Neuron (in vitro differentiated cells): ENCODE measurements at regions not wholly inside any gene's neighbourhood (a gene's known extent, or its start where the extent isn't known, plus 50 kb on each side); places are given as distances from the start of the nearest gene placed in this dataset.

ENCODE experiments used
- H2AFZ ChIP-seq: one replicate; pipeline ENCODE4 v1.6.1; 2013; ENCODE audit warnings: low read depth, mild to moderate bottlenecking, inconsistent platforms, low read length, moderate library complexity
- H3K27me3 ChIP-seq: one replicate; pipeline ENCODE4 v1.6.1; 2013; ENCODE audit warnings: low read length; ENCODE audit not compliant: insufficient read depth
- H3K36me3 ChIP-seq: one replicate; pipeline ENCODE4 v1.6.1; 2013; ENCODE audit warnings: low read length; ENCODE audit not compliant: insufficient read depth
- H3K4me1 ChIP-seq: one replicate; pipeline ENCODE4 v1.6.1; 2013; ENCODE audit warnings: low read length; ENCODE audit not compliant: insufficient read depth
- H3K4me3 ChIP-seq: 2 replicates; pipeline ENCODE4 v1.5.1; 2013; ENCODE audit warnings: mild to moderate bottlenecking, low read length, moderate library complexity
- H3K9me3 ChIP-seq: one replicate; pipeline ENCODE4 v1.6.1; 2013; ENCODE audit warnings: low read length

DNA sequence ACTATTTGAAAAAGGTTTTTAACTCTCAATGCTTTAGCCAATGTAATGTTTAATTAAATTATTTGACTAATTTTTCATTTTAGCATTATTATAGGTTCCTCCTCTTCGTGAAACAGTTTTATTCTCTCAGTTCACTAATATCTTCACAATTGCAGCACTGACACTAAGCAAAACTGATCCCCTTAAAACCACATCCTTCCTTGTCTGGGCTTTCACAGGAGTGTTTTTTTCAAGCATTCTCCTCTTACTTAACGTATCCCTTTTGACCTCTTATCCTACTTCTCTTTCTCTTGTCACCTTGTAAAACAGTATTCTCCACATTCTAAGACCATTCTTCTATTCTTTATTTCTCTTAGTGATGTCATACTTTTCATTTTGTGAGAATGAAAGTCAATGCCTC is 112.8 kb downstream of the DSC3 start:
- Histone ChIP-seq H3K4me3 (no peak overlapping the region), H2AFZ (no peak overlapping the region), H3K4me1 (peaks cover 6% of the 10 kb centered on the region), H3K27me3 (no peaks in the 10 kb centered on the region), H3K9me3 (no peaks in the 10 kb centered on the region), H3K36me3 (no peaks in the 10 kb centered on the region)

DNA sequence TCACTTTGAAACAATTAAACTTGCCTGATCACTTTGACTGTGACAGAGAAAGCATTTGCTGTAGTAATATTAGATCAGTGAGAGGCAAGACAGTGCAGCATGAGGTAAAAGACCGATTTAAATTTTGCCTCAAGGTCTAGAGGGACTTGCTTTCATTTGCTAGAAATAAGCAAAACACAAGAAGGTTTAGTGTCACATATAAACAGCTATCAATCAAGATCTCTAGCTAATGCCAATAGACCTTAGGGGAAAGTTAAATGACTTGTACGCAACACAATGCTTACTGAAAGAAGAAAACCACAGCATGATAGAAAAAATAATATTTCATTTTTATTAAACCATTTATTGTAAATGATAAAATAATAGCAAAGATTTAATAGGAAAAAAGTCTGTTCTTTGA is 113.5 kb downstream of the DSC3 start:
- Histone ChIP-seq H3K27me3 (no peaks in the 10 kb centered on the region), H3K4me1 (peaks cover 6% of the 10 kb centered on the region), H3K36me3 (no peaks in the 10 kb centered on the region), H3K9me3 (no peaks in the 10 kb centered on the region), H3K4me3 (no peak overlapping the region), H2AFZ (no peak overlapping the region)

DNA sequence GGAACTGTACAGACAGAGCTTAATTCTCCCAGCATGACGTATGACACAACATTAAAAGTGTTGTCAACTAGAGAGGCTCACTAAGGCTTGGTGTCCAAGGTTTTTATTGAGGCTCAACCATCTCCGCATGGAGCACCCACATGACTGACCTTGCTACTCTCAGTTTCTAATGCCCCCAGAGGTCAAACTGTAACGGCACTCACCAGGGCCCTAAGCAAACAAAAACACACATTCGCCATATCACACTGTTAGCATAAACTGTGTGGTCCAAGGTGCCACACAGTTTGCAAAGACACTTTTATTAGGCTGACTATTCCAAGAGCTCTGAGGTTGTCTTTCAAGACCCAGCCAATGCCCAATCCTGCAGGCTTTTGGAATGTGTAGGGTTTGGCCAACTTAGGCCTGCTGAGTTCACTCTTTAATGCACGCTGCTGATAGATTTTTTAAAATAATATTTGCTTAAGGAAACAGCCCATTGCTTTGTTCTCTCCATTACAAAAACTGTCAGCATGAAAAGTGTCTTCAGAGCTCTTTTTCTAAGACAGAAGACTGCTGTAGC is 114.9 kb downstream of the DSC3 start:
- Histone ChIP-seq H3K9me3 (no peaks in the 10 kb centered on the region), H3K36me3 (no peaks in the 10 kb centered on the region), H3K4me1 (peaks cover 6% of the 10 kb centered on the region), H3K4me3 (no peak overlapping the region), H3K27me3 (no peaks in the 10 kb centered on the region), H2AFZ (no peak overlapping the region)

DNA sequence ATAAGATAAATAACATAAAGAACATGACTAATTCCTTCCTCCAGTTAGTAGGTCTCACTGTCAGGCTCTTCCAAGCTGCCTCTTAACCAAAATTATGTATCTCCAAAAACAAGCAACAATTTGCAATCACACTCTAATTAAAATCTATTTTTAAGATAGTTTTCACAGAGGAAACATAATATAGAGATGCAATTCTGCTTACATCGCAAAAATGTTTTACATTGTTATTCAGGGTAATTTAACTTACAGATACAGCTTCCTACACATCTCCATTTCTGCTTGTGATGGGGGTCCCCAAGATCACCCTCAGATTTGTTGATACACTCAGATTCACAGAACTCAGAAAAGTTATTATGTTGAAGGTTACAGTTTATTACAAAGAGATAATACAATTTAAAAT is 115.5 kb downstream of the DSC3 start:
- Histone ChIP-seq H3K4me1 (peaks cover 6% of the 10 kb centered on the region), H3K27me3 (no peaks in the 10 kb centered on the region), H3K4me3 (no peak overlapping the region), H2AFZ (no peak overlapping the region), H3K36me3 (no peaks in the 10 kb centered on the region), H3K9me3 (no peaks in the 10 kb centered on the region)

DNA sequence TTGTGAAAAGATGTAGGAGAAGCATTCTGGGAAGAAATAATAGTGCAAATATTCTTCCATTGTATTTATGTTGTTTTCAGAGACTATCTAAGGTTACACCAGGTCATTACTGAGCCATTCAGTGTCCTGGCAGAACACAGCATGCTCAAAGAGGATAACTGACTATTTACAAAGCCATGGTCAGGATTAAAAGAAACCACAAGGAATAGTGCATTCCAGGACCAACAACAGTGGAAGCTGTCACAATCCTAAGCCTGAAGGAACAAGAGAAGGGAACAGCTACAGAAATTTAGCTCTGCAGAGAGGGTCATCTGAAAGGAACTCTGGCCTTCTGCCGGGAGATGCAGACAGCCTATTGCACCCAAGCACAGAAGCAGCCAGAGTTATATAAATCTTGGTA is 116.7 kb downstream of the DSC3 start:
- H3K4me3 ChIP-seq = no peak overlapping the region
- no peak overlapping the region for H2AFZ ChIP-seq
- H3K27me3 ChIP-seq = no peaks in the 10 kb centered on the region
- H3K4me1 ChIP-seq = peaks cover 6% of the 10 kb centered on the region
- no peaks in the 10 kb centered on the region for H3K9me3 ChIP-seq
- no peaks in the 10 kb centered on the region for H3K36me3 ChIP-seq

DNA sequence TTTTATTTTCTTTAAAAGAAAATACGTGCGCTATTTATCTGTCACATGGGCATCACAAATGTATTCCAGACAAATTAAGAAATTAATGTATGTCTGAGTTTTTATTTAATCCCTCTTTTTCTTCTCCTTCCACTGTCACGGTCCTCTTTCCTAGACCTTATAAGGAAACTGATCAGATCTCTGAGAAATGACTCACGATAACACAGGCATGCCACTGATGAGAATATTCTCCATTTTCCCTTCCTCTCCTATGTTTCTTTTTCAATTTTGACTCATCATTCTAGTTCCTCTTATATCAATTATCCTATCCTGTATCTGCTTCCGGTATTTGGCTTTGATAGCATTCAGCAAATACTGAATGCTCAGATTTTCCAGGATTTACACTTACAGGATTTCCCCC is 121.8 kb downstream of the DSC3 start:
- H3K27me3 ChIP-seq = no peaks in the 10 kb centered on the region
- H3K9me3 ChIP-seq = no peaks in the 10 kb centered on the region
- no peak overlapping the region for H3K4me3 ChIP-seq
- peaks cover 3% of the 10 kb centered on the region for H3K4me1 ChIP-seq
- H3K36me3 ChIP-seq = no peaks in the 10 kb centered on the region
- no peak overlapping the region for H2AFZ ChIP-seq

DNA sequence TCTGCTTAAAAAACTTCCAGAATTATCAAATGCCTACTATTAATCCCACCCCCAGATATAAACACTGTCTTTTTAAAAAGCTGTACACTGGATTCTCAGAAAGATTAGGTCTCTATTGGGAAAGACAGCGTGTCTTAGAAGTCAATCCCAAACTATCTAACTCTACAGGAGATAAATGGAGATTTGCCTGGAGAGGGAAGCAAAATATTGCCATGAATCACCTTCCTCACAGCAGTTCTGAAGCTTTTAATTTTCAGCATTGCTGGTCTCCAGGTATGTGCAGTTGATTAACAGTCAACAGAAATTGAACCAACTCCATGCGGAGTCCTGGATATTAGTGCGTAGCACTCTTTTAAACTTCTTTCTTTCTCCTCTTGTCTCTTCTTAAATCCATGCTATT is 122.2 kb downstream of the DSC3 start:
- no peaks in the 10 kb centered on the region for H3K4me1 ChIP-seq
- H2AFZ ChIP-seq = no peak overlapping the region
- no peaks in the 10 kb centered on the region for H3K9me3 ChIP-seq
- no peaks in the 10 kb centered on the region for H3K27me3 ChIP-seq
- H3K4me3 ChIP-seq = no peak overlapping the region
- no peaks in the 10 kb centered on the region for H3K36me3 ChIP-seq

DNA sequence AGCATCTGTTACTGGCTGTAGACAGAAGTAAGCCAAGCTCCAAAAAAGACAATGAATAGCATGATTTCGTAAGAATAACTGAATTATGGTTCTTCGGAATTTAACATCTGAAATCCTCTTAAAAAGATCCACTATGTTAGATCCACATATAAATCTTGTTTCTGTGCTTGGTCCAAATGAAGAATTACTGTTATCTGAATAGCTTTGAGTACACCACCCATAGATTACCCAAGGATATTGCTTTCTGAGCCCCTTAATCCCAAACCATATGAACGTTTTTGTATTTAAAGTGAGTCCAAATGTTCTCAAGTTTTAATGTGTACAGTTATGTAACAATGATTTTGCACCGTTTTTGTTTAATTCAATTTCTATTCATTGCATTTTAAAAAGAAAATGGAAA is 124.9 kb downstream of the DSC3 start:
- Histone ChIP-seq H3K36me3 (no peaks in the 10 kb centered on the region), H3K9me3 (no peaks in the 10 kb centered on the region), H2AFZ (no peak overlapping the region), H3K4me3 (no peak overlapping the region), H3K27me3 (no peaks in the 10 kb centered on the region), H3K4me1 (no peaks in the 10 kb centered on the region)

DNA sequence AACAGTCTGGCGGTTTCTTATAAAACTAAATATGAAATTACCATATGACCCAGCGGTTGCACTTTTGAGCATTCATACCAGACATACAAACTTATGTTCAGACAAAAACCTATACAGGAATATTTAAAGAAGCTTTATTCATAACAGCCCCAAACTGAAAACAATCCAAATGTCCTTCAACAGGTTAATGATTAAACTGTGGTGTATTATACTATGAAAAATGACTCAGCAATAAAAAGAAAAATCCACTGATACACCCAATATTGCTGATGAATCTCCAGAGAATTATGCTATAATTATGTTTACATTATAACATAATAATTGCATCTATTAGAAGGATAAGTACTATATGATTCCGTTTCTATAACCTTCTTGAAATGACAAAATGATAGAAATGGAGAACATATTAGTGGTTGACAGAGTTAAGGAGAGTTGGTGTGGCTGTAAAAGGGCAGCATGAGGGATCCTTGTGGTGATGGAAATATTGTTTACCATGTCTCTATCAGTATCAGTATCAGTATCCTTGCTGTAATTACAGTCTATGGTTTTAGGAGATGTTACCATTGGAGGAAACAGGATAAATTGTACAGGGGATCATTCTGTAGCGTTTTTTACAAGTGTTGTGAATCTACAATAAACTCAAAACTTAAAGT is 127.1 kb downstream of the DSC3 start:
- no peaks in the 10 kb centered on the region for H3K36me3 ChIP-seq
- no peaks in the 10 kb centered on the region for H3K27me3 ChIP-seq
- H3K9me3 ChIP-seq = no peaks in the 10 kb centered on the region
- H3K4me3 ChIP-seq = no peak overlapping the region
- H3K4me1 ChIP-seq = no peaks in the 10 kb centered on the region
- no peak overlapping the region for H2AFZ ChIP-seq

DNA sequence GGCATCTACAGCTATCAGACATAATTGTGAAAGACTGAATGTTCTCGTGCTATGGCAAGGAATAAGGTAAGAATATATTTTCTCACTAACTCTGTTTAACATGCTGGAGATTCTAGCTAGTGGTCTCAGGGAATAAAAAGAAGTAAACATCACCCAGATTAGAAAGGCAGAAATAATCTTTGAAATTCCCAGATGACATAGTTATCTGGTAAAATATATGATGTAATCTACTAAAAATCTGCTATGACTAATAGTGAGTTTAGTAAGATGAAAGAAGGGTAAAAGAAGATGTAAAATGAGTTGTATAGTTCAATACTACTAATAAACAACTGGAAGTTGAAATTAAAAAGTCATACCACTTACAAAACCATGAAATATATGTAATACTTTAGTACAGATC is 134.2 kb downstream of the DSC3 start:
- Histone ChIP-seq H3K9me3 (no peaks in the 10 kb centered on the region), H3K4me3 (no peak overlapping the region), H3K27me3 (no peaks in the 10 kb centered on the region), H3K4me1 (no peaks in the 10 kb centered on the region), H2AFZ (no peak overlapping the region), H3K36me3 (no peaks in the 10 kb centered on the region)

DNA sequence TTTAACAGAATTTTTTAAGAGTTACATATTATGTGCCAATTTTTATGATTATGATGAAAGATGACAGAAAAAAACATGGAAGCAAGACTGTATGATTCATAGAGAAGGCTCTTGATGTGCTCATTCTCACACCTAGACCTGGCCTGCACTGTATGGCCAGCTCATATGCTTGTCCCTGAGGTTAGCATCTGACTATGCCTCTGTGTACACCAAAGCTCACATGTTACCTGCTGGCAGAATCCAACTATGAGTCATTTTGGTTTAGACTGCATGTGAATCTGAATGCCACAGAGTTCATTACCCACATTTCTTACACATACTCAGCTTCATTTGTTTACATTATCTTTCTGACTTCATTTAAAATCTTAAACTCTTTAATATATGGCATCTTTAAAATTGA is 139.0 kb downstream of the DSC3 start:
- Histone ChIP-seq H3K4me1 (no peaks in the 10 kb centered on the region), H2AFZ (no peak overlapping the region), H3K4me3 (no peak overlapping the region), H3K27me3 (no peaks in the 10 kb centered on the region), H3K36me3 (no peaks in the 10 kb centered on the region), H3K9me3 (no peaks in the 10 kb centered on the region)

DNA sequence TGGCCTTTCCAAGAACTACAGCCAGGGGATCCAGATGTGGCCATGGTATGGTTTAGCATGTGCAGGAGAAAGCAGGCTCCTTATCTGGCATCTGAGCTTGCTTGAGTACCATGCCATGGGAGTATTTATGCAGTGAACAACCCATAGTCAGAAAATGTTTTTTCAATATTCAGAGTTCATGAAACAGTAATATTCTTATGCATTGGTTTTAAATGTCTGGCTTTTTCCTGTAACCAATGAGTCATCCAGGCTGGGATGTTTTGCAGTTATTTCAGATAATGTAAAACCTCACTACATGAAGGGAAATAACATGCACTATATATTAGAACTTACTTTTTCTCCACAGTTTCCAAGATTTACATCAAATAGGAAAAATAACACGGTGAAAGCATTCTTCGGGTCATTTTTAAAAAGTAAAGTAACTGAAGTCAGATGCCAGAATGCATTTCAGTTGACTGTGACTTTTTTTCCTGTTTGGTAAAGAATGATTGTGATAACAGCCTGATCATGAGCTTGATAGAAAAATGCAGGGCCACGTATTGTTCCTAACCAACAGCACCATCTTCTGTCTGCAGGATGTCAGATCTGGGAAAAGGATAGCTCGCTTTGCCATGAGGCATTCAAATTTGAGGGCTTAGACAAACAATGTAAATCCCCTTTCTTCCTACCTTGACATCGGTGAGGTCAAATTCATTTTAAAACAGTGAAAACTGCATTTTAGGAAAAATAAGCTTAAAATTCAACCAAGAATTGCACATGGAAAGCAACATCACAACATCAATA is 152.8 kb downstream of the DSC3 start:
- no peaks in the 10 kb centered on the region for H3K36me3 ChIP-seq
- H3K4me3 ChIP-seq = no peak overlapping the region
- no peaks in the 10 kb centered on the region for H3K9me3 ChIP-seq
- H3K4me1 ChIP-seq = no peaks in the 10 kb centered on the region
- H3K27me3 ChIP-seq = no peaks in the 10 kb centered on the region
- H2AFZ ChIP-seq = no peak overlapping the region

DNA sequence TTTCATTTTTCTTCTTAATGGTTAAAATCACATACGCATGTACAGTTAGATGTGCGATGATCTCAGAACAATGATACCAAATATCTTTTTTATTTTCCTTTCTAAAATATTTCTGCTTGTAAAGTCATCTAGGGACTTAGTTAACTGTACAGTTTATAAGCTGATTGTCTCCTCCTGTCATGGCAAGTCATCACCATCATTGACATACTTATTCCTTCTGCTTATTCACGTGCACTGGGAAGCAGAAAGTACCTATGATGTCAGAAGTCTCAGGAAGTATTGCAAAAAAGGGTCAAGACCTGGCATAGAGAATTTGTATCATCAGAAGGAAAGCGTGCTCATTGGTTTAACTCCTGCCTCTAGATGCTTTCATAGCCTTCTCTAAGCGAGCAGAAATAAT is 154.2 kb downstream of the DSC3 start:
- no peaks in the 10 kb centered on the region for H3K36me3 ChIP-seq
- no peaks in the 10 kb centered on the region for H3K27me3 ChIP-seq
- H3K4me3 ChIP-seq = no peak overlapping the region
- no peaks in the 10 kb centered on the region for H3K9me3 ChIP-seq
- H3K4me1 ChIP-seq = no peaks in the 10 kb centered on the region
- no peak overlapping the region for H2AFZ ChIP-seq
